ENCODE measurements at regions not wholly inside any gene's neighbourhood (a gene's known extent, or its start where the extent isn't known, plus 50 kb on each side); places are given as distances from the start of the nearest gene placed in this dataset.

DNA sequence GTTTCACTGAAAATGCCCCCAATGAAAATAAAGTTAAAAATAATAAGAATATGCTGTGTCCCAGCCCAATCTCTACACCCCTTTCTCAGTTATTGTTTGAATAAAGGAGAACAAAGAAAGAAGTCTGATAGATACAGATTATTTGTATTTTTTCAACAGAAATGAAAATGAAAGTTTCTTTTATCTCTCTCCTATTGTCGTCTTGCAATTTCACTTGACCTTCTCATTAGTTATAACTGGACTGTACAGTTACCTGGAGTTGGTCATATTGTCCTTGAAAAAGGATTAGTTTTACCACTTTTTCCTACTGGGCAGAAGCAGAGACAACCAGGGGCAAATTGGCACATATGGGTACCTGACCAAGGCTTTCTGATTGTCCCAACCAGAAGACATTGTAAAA, 440.0 kb downstream of the PDCD6IP start:
- DNase-seq, result no peak

DNA sequence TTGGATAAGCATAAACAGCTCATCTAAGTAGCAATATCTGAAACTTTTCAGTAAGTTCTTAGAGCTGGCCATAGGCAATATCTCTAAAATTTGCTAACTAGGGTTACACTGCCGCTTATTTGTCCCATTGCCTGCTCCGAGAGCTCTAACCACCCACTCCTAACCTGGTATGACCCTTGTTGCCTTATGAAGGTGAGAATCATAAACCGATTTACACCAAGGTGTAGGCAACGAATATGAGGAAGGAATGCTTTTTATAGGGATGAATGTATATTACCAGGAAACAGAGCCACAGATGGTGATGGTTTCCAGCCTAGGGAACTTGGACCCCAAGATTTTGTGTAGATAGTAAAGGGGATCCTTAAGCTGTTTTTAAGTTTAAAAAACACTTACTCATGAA, 440.9 kb downstream of the PDCD6IP start:
- DNase-seq, result no peak

DNA sequence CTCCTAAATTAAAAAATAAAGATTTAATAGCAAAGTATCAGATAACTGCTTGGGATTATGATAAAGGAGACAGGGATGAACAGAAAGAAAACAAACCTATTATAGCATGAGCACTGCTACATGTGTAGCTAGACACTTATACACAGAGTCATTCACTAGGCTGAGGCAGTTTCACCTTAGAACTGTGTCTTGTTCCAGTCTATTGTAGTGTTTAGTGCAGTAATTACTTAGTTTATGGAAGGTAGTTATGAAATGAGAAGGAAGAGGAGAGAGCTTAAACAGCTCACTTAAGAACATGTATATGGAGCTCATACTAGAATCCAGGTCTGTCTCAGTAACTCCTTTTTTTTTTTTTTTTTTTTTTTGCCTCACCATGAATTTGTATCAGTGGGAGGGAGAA, 441.4 kb downstream of the PDCD6IP start:
- DNase-seq, result no peak

DNA sequence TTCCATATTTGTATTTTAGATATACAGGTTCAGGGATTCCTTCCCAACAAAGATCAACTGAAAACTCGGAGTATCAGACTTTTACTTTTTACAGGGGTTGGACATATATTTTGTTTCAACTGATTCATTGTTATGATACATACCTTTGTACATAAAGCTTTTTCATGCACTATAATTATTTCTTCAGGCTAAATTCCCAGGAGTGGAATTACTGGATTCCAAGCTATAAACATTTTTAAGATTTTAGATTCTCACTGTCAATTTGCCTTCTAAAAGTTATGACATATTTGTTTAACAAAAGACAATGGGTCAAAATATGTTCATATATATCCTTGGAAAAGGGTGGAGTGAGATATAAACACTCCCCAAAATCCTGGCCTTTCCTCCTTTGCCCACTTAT, 449.0 kb downstream of the PDCD6IP start:
- no peak for DNase-seq

- no peak for DNase-seq
Observed at GRCh38 chr3:34248352-34248751, 449.9 kb downstream of the PDCD6IP start.

GRCh38 chr3:34254285-34254684, 455.9 kb downstream of the PDCD6IP start:
- no peak for DNase-seq

DNA sequence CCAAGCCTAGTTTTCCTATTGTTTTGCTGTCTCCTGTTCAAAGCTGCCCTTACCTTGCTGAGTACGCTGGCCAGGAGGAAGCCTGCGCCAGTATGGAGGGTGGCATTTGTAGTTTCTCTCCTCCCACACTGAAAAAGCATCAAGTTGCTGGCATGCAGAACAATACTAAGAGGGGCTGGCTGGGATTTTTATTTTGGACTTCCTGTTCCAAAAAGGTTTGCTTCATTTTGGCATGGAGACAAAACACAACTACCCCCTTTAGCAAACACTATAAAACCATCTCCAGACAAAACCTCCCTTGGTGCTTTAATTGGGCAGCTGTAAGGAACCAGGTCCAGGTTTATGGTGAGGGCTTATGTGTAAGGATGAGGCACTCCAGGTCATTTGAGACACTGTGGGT, 457.6 kb downstream of the PDCD6IP start:
- DNase-seq, result peak in 1 of 56 donors; percentile 20

DNA sequence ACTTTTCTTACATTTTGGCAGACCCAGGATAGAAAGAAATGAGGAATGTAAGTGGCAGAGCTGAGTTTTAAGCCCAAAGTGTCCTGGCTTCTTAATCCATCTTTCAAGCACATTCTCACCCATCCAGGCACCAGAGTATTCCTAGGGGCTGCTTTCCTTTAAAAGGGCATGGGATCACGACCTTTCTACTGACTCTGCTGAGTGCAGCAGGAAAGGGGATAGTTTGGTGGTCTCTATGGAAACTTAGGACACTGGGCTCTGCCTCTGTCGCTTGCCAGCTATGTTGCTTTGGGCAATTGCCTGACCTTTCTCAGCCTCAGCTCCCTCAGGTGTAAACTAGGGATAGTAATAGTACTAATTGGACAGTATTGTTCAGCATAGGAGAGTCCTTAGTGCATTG, 458.4 kb downstream of the PDCD6IP start:
- no peak for DNase-seq

DNA sequence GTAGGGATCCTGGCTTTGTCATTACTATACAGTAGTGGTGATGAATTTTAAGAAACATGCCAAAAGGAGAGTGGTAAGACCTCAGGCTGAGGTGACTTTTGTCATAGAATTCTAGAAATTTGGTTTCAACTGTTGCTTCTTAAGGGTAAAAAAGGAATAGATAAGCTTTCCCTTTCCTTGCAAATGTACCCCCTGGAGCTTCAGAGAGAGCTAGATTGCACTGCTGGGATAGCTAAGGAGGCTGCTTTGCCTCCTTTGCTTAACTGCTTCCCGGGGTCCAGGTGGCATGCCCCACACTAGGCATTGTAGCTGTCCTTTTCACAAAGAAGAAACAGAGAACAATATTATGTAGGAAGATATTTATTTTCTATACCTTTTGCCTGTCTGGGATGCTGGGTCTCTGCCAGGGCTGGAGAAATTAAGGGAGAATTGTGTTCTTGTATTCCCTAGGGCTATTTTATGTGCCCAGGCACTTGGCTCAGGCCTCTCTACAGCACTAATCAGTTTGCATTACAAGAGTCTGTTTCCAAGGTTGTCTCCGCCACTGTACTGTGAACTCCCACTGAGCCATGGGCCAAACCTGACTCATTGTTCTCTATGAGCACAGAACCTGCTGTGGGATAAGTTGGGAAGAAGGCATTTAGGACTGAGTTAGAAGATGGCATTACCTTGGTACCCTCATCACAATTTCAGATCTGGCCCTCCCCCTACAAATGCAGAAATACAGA, 460.0 kb downstream of the PDCD6IP start:
- no peak for DNase-seq

GRCh38 chr3:34260271-34261000, 462.0 kb downstream of the PDCD6IP start:
- peak in 32 of 56 donors; percentile 1 to 61 (median 18) for DNase-seq

DNA sequence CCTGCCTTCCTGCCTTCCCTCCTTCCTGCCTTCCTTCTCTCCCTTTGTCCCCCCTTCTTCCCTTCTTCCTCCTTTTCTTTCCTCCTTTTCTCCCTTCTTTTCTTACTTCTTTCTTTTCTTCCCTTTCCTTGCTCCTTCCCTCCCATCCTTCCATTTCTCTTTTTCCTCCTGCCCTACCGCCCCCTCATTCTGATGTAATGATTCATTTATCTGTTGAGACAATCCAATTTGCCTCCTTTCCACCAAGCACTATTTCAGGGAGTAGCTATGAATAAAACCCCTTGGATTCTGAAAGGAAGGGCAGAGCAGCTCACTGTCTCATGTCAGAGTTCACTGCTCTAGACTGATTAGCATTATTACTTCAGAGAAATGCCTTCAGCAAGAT, 462.6 kb downstream of the PDCD6IP start:
- DNase-seq, result no peak

GRCh38 chr3:34263101-34263621, 464.7 kb downstream of the PDCD6IP start:
- DNase-seq, result peak in 2 of 56 donors; percentile 5 to 18

GRCh38 chr3:34264337-34265041, 466.1 kb downstream of the PDCD6IP start:
- DNase-seq, result no peak

- no peak for DNase-seq
Observed at GRCh38 chr3:34267088-34267487, 468.7 kb downstream of the PDCD6IP start.

GRCh38 chr3:34268032-34268709, 469.7 kb downstream of the PDCD6IP start:
- no peak for DNase-seq

DNA sequence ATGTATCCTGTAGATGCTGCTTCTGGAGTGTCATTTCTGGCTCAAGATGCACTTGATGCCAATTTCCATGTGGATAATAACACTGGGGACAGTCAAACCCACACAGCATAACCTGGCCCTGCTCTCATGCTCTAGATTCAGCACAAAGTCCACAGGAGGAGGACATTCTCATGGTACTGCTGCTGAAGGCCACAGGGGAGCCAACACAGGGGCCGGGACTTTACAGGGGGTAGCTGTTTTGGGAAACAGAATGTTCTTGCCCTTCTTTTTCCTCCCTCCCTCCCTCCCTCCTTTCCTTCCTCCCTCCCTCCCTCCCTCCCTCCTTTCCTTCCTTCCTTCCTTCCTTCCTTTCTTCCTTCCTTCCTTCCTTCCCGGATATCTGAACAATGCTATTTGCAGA, 477.4 kb downstream of the PDCD6IP start:
- no peak for DNase-seq

DNA sequence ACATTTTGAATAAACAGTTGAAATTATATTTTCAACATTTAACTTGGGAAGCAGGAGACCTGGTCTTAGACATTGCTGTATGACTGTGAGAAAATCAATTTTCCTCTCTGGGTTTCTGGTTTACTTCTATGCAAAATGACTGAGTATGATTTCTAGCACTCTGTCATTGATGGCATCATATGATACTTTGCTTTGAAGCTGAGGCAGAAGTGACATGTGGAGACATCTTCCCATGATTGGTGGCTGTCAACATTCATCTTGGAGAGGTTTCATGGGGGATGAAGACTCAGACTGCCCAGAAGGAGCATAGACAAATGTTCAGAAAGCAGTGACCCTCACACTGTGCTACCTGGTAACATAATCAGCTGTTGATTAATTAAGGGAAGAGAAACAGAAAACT, 477.9 kb downstream of the PDCD6IP start:
- no peak for DNase-seq

- DNase-seq, result no peak
Observed at GRCh38 chr3:34277110-34277509, 478.7 kb downstream of the PDCD6IP start.

DNA sequence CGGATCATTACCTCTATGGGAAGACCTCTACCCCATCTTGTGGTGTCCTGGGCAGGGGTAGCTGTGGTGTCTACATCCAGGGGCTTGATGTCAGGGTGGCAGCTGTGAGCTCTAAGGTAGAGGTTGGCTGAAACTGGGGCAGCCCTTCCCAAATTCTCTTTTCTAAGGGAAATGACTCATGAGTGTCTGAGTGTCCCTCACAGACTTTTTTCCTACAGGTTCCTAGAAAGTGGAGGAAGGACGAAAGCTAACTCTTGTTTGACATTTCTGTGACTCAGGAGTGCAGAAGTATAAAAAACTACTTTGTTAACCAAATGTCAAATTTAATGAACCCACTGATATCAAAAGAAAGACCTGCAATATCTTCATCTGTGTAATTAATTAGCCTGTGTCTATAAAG, 481.5 kb downstream of the PDCD6IP start:
- DNase-seq, result no peak

GRCh38 chr3:34283751-34284150, 485.3 kb downstream of the PDCD6IP start:
- no peak for DNase-seq

DNA sequence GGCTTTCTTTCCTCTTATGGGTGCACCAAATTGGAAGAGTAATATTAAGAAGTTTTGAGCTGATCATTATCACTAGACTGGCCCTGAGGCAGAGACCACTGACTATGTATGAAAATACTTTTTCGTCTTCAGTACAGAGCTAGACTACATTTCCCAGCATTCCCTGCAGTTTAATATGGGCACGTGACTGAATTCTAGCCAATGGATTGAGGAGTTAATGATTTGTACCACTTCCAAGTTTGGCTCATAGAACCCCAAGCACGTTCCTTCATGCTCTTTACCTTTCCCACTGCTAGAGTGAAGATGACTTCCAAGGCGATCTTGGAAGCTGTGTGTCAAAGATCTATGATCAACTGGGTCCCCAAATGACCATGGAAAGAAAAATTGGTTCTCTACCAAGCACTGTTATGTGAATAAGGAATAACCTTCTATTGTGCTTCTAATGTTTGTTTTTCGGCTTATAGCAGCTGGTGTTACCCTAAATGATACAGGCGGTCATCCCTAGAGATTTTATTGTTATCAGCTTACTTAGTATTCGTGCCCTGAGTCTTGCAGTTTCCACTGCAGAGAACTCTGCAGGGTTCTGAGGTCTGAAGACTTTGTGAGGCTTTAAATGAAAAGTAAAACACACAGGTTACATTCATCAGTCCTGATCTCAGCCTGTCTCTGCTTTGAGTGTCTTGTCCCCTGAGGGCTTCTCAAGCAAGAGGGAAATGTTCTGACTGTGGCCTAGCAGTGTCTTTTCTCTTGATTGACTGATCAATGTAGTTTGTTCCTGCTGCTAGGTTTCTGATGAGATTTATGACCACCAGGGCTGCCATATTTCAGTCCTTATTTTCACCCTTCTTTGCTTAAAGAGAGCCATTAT, 486.8 kb downstream of the PDCD6IP start:
- DNase-seq, result no peak
